ENCODE measurements at regions not wholly inside any gene's neighbourhood (a gene's known extent, or its start where the extent isn't known, plus 50 kb on each side); places are given as distances from the start of the nearest gene placed in this dataset.

- Mint-ChIP-seq H3K9me3 (no peaks in the 10 kb centered on the region), H3K4me1 (no peaks in the 10 kb centered on the region), H3K27ac (no peak overlapping the region), H3K4me3 (no peak overlapping the region), H3K27me3 (peaks cover 8% of the 10 kb centered on the region), H3K36me3 (no peaks in the 10 kb centered on the region)
- no peak for ATAC-seq
Measured at GRCh38 chrX:39222346-39223113, 421.3 kb downstream of the MID1IP1 start.

- Mint-ChIP-seq H3K4me3 (no peak overlapping the region), H3K27ac (no peak overlapping the region), H3K36me3 (no peaks in the 10 kb centered on the region), H3K9me3 (no peaks in the 10 kb centered on the region), H3K27me3 (peaks cover 4% of the 10 kb centered on the region), H3K4me1 (no peaks in the 10 kb centered on the region)
- no peak for ATAC-seq
Measured at GRCh38 chrX:39226251-39226650, 425.0 kb downstream of the MID1IP1 start.

- H3K36me3 Mint-ChIP-seq: no peaks in the 10 kb centered on the region
- no peaks in the 10 kb centered on the region for H3K9me3 Mint-ChIP-seq
- no peak overlapping the region for H3K27ac Mint-ChIP-seq
- H3K27me3 Mint-ChIP-seq: no peaks in the 10 kb centered on the region
- no peak overlapping the region for H3K4me3 Mint-ChIP-seq
- no peak for ATAC-seq
- no peaks in the 10 kb centered on the region for H3K4me1 Mint-ChIP-seq
Measured at GRCh38 chrX:39227371-39227770, 426.1 kb downstream of the MID1IP1 start.

- no peak overlapping the region for H3K4me3 Mint-ChIP-seq
- H3K27me3 Mint-ChIP-seq: no peaks in the 10 kb centered on the region
- H3K36me3 Mint-ChIP-seq: no peaks in the 10 kb centered on the region
- peaks cover 7% of the 10 kb centered on the region for H3K4me1 Mint-ChIP-seq
- H3K27ac Mint-ChIP-seq: no peak overlapping the region
- no peak for ATAC-seq
- H3K9me3 Mint-ChIP-seq: no peaks in the 10 kb centered on the region
Measured at GRCh38 chrX:39238006-39238405, 436.7 kb downstream of the MID1IP1 start.

- no peaks in the 10 kb centered on the region for H3K36me3 Mint-ChIP-seq
- no peak for ATAC-seq
- no peak overlapping the region for H3K27ac Mint-ChIP-seq
- H3K27me3 Mint-ChIP-seq: no peaks in the 10 kb centered on the region
- peaks cover 7% of the 10 kb centered on the region for H3K4me1 Mint-ChIP-seq
- H3K9me3 Mint-ChIP-seq: no peaks in the 10 kb centered on the region
- no peak overlapping the region for H3K4me3 Mint-ChIP-seq
Measured at GRCh38 chrX:39242187-39242586, 440.9 kb downstream of the MID1IP1 start.

GRCh38 chrX:39244147-39244546 is 442.9 kb downstream of the MID1IP1 start:
- H3K9me3 Mint-ChIP-seq: no peaks in the 10 kb centered on the region
- peaks cover 7% of the 10 kb centered on the region for H3K4me1 Mint-ChIP-seq
- H3K4me3 Mint-ChIP-seq: no peak overlapping the region
- H3K27me3 Mint-ChIP-seq: peaks cover 8% of the 10 kb centered on the region
- H3K36me3 Mint-ChIP-seq: no peaks in the 10 kb centered on the region
- no peak for ATAC-seq
- no peak overlapping the region for H3K27ac Mint-ChIP-seq

- Mint-ChIP-seq H3K4me3 (no peak overlapping the region), H3K27me3 (peaks cover 9% of the 10 kb centered on the region), H3K4me1 (peaks cover 7% of the 10 kb centered on the region), H3K9me3 (no peaks in the 10 kb centered on the region), H3K27ac (no peak overlapping the region), H3K36me3 (no peaks in the 10 kb centered on the region)
- no peak for ATAC-seq
Measured at GRCh38 chrX:39245024-39245423, 443.8 kb downstream of the MID1IP1 start.

- no peaks in the 10 kb centered on the region for H3K36me3 Mint-ChIP-seq
- ATAC-seq: no peak
- H3K27me3 Mint-ChIP-seq: peaks cover 9% of the 10 kb centered on the region
- H3K4me3 Mint-ChIP-seq: no peak overlapping the region
- H3K4me1 Mint-ChIP-seq: no peaks in the 10 kb centered on the region
- H3K9me3 Mint-ChIP-seq: peaks cover 2% of the 10 kb centered on the region
- H3K27ac Mint-ChIP-seq: no peak overlapping the region
Measured at GRCh38 chrX:39247536-39247935, 446.3 kb downstream of the MID1IP1 start.

GRCh38 chrX:39248330-39248729 is 447.1 kb downstream of the MID1IP1 start:
- ATAC-seq: no peak

GRCh38 chrX:39249999-39250398 is 448.7 kb downstream of the MID1IP1 start:
- Mint-ChIP-seq H3K27ac (no peak overlapping the region), H3K9me3 (peaks cover 2% of the 10 kb centered on the region), H3K4me3 (no peak overlapping the region), H3K4me1 (no peaks in the 10 kb centered on the region), H3K36me3 (no peaks in the 10 kb centered on the region), H3K27me3 (peaks cover 9% of the 10 kb centered on the region)
- no peak for ATAC-seq

More at GRCh38 chrX:39248330-39248729, 447.1 kb downstream of the MID1IP1 start:
- Mint-ChIP-seq H3K4me3 (no peak overlapping the region), H3K36me3 (no peaks in the 10 kb centered on the region), H3K4me1 (no peaks in the 10 kb centered on the region), H3K27me3 (peaks cover 9% of the 10 kb centered on the region), H3K27ac (no peak overlapping the region), H3K9me3 (peaks cover 2% of the 10 kb centered on the region)

- ATAC-seq: no peak
- Mint-ChIP-seq H3K4me3 (no peak overlapping the region), H3K9me3 (peaks cover 2% of the 10 kb centered on the region), H3K4me1 (no peaks in the 10 kb centered on the region), H3K27ac (no peak overlapping the region), H3K27me3 (peaks cover 9% of the 10 kb centered on the region), H3K36me3 (no peaks in the 10 kb centered on the region)
Measured at GRCh38 chrX:39251995-39252394, 450.7 kb downstream of the MID1IP1 start.

- Mint-ChIP-seq H3K9me3 (peaks cover 2% of the 10 kb centered on the region), H3K27ac (no peak overlapping the region), H3K27me3 (peaks cover 7% of the 10 kb centered on the region), H3K4me3 (no peak overlapping the region), H3K4me1 (no peaks in the 10 kb centered on the region), H3K36me3 (no peaks in the 10 kb centered on the region)
- no peak for ATAC-seq
Measured at GRCh38 chrX:39253551-39253950, 452.3 kb downstream of the MID1IP1 start.

- Mint-ChIP-seq H3K36me3 (no peaks in the 10 kb centered on the region), H3K4me3 (no peak overlapping the region), H3K27me3 (no peaks in the 10 kb centered on the region), H3K4me1 (no peaks in the 10 kb centered on the region), H3K27ac (no peak overlapping the region), H3K9me3 (no peaks in the 10 kb centered on the region)
- no peak for ATAC-seq
Measured at GRCh38 chrX:39258331-39258730, 457.1 kb downstream of the MID1IP1 start.

GRCh38 chrX:39260965-39261364 is 459.7 kb downstream of the MID1IP1 start:
- Mint-ChIP-seq H3K27ac (no peak overlapping the region), H3K4me3 (no peak overlapping the region), H3K4me1 (no peaks in the 10 kb centered on the region), H3K9me3 (no peaks in the 10 kb centered on the region), H3K27me3 (no peaks in the 10 kb centered on the region), H3K36me3 (no peaks in the 10 kb centered on the region)
- no peak for ATAC-seq

GRCh38 chrX:39261446-39262147 is 460.3 kb downstream of the MID1IP1 start:
- Mint-ChIP-seq H3K9me3 (no peaks in the 10 kb centered on the region), H3K27me3 (no peaks in the 10 kb centered on the region), H3K36me3 (no peaks in the 10 kb centered on the region), H3K4me1 (no peaks in the 10 kb centered on the region), H3K4me3 (no peak overlapping the region), H3K27ac (no peak overlapping the region)
- no peak for ATAC-seq

- no peak overlapping the region for H3K4me3 Mint-ChIP-seq
- no peaks in the 10 kb centered on the region for H3K27me3 Mint-ChIP-seq
- no peaks in the 10 kb centered on the region for H3K36me3 Mint-ChIP-seq
- no peak for ATAC-seq
- H3K9me3 Mint-ChIP-seq: no peaks in the 10 kb centered on the region
- H3K27ac Mint-ChIP-seq: no peak overlapping the region
- H3K4me1 Mint-ChIP-seq: no peaks in the 10 kb centered on the region
Measured at GRCh38 chrX:39262641-39263040, 461.4 kb downstream of the MID1IP1 start.

All from stimulated activated memory B cell treated with anti-CD40 and anti-IgM and Interleukin-4, amounts not matched to agents 10 μg/mL and 1 μg/mL and 100 μg/mL, for 72 hours (primary cell).